Thoracic aorta (tissue), 2 donors: ENCODE measurements at regions not wholly inside any gene's neighbourhood (a gene's known extent, or its start where the extent isn't known, plus 50 kb on each side); places are given as distances from the start of the nearest gene placed in this dataset.

ENCODE experiments used
- ATAC-seq: fragments of 150-250 bp; one replicate; pipeline ENCODE4 v1.8.0; 2017; ENCODE audit warnings: low read depth; ENCODE audit not compliant: insufficient number of reproducible peaks, low FRiP score
- DNase-seq: peaks from one replicate; pipeline ENCODE4 v3.0.0-alpha.2; 2020; ENCODE audit warnings: low spot score
- H3K27ac ChIP-seq, 2 donors: fragments of 200-600 bp; sonication (generic); 1 replicate in 1 of 2; 2 replicates in 1 of 2; pipeline ENCODE4 v1.5.1; 2016; ENCODE audit warnings: mild to moderate bottlenecking in 2 of 2, moderate library complexity in 2 of 2
- H3K27me3 ChIP-seq: fragments of 200-600 bp; sonication (generic); replicated peaks from 2 replicates; pipeline ENCODE4 v1.6.0; 2016; ENCODE audit warnings: mild to moderate bottlenecking; ENCODE audit not compliant: insufficient read depth
- H3K36me3 ChIP-seq: fragments of 200-600 bp; sonication (generic); one replicate; pipeline ENCODE4 v1.5.1; 2016
- H3K4me1 ChIP-seq, 2 donors: fragments of 200-600 bp; sonication (generic); 1 replicate in 1 of 2; 2 replicates in 1 of 2; pipeline versions ENCODE4 v1.5.1 to v1.6.0; 2016; ENCODE audit warnings: low read depth in 2 of 2, mild to moderate bottlenecking in 1 of 2; ENCODE audit not compliant: control insufficient read depth in 1 of 2
- H3K4me3 ChIP-seq: fragments of 200-600 bp; sonication (generic); 2 replicates; pipeline ENCODE4 v1.5.1; 2016; ENCODE audit warnings: mild to moderate bottlenecking
- H3K9me3 ChIP-seq: fragments of 200-600 bp; sonication (generic); 2 replicates; pipeline ENCODE4 v1.5.1; 2016
- TF ChIP-seq, protein P1 (sequence below): fragments of 200-600 bp; sonication (generic); IDR thresholded peaks from one replicate; pipeline ENCODE4 v1.5.1; 2019; ENCODE audit warnings: antibody characterized with exemption

DNA sequence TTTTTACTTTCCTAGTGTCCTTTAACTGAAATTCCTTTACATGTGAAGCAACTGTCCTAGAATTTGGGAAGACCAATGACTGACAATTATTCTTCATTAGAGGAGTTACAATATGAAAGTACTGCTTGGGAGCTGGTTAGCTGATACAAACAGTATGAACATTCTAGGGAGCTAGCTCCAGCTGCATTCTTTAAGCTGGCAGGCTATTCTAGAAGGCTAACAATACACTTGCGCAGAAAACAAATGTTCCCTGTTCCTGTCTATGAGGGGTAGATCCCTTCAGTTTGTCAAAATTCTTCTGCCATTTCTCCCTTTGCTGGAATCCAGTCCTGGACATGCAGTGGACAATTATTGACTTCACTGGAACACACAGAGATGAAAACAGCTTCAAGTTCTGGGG is 60.2 kb upstream of the NANOGP8 start:
- no peak for DNase-seq
- H3K4me1 ChIP-seq: no peaks in the 10 kb centered on the region

DNA sequence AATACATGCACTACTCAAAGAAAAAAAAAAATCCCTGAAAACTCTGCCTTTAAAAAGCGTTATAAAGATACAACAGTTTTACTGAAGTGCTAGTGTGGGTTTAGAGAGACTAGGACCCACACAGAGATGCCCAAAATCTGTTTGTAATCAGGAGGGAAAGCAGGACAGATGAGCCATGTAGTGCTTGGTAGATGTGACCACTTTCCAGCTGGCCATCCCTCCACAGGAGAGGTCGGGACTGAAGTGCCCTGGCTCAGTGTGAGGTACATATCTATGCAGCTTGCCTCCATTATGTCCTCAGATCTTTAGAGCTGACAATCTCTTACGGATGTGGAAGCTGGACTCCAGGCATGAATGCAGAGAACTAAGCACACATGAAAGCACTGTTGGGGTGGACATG is 57.5 kb upstream of the NANOGP8 start:
- Histone ChIP-seq H3K27me3 (no peaks in the 10 kb centered on the region), H3K36me3 (no peaks in the 10 kb centered on the region), H3K4me1 (no peaks in the 10 kb centered on the region), H3K4me3 (no peak overlapping the region), H3K9me3 (no peaks in the 10 kb centered on the region), H3K27ac (no peak overlapping the region)
- TF ChIP-seq, protein P1, sequence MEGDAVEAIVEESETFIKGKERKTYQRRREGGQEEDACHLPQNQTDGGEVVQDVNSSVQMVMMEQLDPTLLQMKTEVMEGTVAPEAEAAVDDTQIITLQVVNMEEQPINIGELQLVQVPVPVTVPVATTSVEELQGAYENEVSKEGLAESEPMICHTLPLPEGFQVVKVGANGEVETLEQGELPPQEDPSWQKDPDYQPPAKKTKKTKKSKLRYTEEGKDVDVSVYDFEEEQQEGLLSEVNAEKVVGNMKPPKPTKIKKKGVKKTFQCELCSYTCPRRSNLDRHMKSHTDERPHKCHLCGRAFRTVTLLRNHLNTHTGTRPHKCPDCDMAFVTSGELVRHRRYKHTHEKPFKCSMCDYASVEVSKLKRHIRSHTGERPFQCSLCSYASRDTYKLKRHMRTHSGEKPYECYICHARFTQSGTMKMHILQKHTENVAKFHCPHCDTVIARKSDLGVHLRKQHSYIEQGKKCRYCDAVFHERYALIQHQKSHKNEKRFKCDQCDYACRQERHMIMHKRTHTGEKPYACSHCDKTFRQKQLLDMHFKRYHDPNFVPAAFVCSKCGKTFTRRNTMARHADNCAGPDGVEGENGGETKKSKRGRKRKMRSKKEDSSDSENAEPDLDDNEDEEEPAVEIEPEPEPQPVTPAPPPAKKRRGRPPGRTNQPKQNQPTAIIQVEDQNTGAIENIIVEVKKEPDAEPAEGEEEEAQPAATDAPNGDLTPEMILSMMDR: no peak
- DNase-seq: no peak
- ATAC-seq: no peak

More for the DNA sequence above, 60.2 kb upstream of the NANOGP8 start:
- ATAC-seq: no peak
- Histone ChIP-seq H3K36me3 (no peaks in the 10 kb centered on the region), H3K4me3 (no peak overlapping the region), H3K27ac (no peak overlapping the region), H3K27me3 (no peaks in the 10 kb centered on the region), H3K9me3 (no peaks in the 10 kb centered on the region)
- TF ChIP-seq, protein P1: no peak

DNA sequence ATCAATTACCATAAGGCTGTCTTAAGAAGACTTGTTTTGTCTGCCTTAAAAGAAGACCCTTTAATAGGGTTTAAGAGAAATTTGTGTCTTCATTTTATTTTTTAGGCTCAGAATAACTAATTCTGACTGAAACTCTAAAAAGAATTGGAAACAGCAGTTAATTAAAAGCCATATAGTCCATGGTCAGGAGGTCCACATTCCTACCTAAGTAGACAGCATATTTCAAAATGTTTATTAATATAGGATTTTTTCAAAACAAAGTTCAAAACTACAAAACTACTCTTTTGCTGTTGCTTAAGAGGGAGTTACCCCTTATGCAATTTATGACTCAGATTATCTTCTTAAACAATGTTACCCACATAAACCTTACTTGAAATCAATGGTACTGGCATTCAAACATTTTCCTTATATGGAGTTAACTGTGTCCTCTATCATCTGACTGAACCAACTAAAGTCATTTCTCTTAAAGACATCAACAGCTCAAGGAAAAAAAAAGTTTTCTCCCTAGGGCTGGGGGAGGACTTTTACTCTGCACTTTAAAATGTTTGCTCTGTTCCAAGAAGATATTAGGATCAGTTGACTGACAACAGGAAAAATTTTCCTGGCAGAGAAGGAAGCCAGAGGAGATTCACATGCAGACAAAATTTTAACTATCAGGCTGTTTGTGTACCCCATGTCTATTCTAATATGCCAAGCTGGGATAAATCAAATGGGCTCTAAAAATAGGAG is 56.8 kb upstream of the NANOGP8 start:
- Histone ChIP-seq H3K9me3 (no peaks in the 10 kb centered on the region), H3K27me3 (no peaks in the 10 kb centered on the region), H3K4me3 (no peak overlapping the region), H3K36me3 (no peaks in the 10 kb centered on the region), H3K4me1 (no peaks in the 10 kb centered on the region), H3K27ac (no peak overlapping the region)
- no peak for ATAC-seq
- DNase-seq: no peak
- TF ChIP-seq, protein P1: no peak

DNA sequence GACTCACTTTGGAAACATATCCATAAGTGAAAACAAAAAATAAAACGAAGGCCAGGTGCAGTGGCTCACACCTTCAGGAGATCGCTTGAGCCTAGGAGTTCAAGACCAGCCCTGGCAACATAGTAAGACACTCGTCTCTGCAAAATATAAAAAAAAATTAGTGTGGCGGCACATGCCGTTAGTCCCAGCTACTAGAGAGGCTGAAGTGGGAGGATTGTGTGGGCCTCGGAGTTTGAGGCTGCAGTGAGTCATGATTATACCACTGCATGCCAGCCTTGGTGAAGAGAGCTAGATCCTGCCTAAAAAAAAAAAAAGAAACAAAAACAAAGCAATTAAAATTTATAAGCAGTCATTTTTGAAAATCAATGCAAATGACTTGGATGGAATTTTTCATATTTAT is 54.7 kb upstream of the NANOGP8 start:
- Histone ChIP-seq H3K4me1 (no peaks in the 10 kb centered on the region), H3K36me3 (no peaks in the 10 kb centered on the region), H3K27me3 (no peaks in the 10 kb centered on the region), H3K9me3 (no peaks in the 10 kb centered on the region), H3K27ac (no peak overlapping the region), H3K4me3 (no peak overlapping the region)
- DNase-seq: no peak
- ATAC-seq: no peak
- TF ChIP-seq, protein P1: no peak

DNA sequence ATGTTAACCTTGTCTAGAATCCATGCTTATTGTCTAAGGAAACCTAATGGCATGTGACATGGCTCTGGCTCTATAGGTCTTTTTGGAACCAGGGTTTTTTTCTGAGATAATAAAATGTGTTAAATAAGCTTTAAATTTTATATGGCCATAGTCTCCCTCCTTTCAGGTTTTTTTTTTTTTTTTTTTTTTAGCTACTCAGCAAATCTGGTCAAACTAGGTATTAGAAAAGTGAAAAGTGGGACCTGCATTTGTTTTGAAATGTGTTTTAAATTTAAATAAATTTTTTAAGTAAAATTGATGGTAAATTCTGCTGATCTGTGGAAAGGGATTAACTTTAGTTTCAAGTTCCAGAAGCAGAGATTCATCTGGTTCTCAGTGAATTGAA is 52.1 kb upstream of the NANOGP8 start:
- Histone ChIP-seq H3K27ac (no peak overlapping the region), H3K36me3 (no peaks in the 10 kb centered on the region), H3K4me1 (no peaks in the 10 kb centered on the region), H3K9me3 (no peaks in the 10 kb centered on the region), H3K4me3 (no peak overlapping the region), H3K27me3 (no peaks in the 10 kb centered on the region)
- ATAC-seq: no peak
- TF ChIP-seq, protein P1: no peak
- DNase-seq: no peak
